K562 (cell line): ENCODE measurements at regions not wholly inside any gene's neighbourhood (a gene's known extent, or its start where the extent isn't known, plus 50 kb on each side); places are given as distances from the start of the nearest gene placed in this dataset.

Experiments used
- ATAC-seq: fragments of 200-7000 bp; cut with Tn5 transposase; 3 replicates; pipeline ENCODE4 v1.9.1; 2020; ENCODE audit warnings: moderate library complexity
- BruUV-seq: library from RNA; stranded (reverse); fragments of 400-500 nt; replicated peaks from 2 replicates; lab custom pipeline; 2021; lab: Mats Ljungman, UMichigan
- CTCF ChIA-PET: fragments of 300-600 bp; formaldehyde crosslinking; extraction: SDS; loops from one replicate; lab custom pipeline; 2021; ENCODE audit warnings: low intra/inter-chr PET ratio; lab: Yijun Ruan, JAX
- POLR2A ChIA-PET: fragments of 300-600, 350-650 bp; sonication (Branson Sonifier 250); formaldehyde crosslinking; extraction: SDS; loops from one replicate; lab custom pipeline; 2021; ENCODE audit warnings: antibody characterized with exemption, inconsistent platforms; lab: Yijun Ruan, JAX
- DNase-seq, 4 experiments: peaks; one replicate each; pipeline versions ENCODE4 v3.0.0 to v3.0.0-alpha.2; 2011 to 2018; ENCODE audit warnings: low spot score in 3 of 4, mixed read lengths in 3 of 4; ENCODE audit errors: extremely low read depth in 1 of 4
- FAIRE-seq: peaks from 2 replicates; lab custom pipeline; 2011; peaks lifted over from hg19 to GRCh38; lab: Jason Lieb, UNC
- H2AFZ ChIP-seq: 2 replicates; pipeline ENCODE4 v1.6.0; 2011; ENCODE audit warnings: low read depth, low read length, control low read depth, inconsistent platforms
- H3K27ac ChIP-seq: fragments of 200-600 bp; 3 replicates; pipeline ENCODE4 v1.8.0; 2011; ENCODE audit warnings: low read depth, mild to moderate bottlenecking, control low read depth, inconsistent platforms, low read length, moderate library complexity, mixed read lengths; ENCODE audit errors: extremely low read depth
- H3K27me3 ChIP-seq, 2 experiments: fragments of 300-600 bp in 1 of 2; 2 replicates in 1 of 2; 3 replicates in 1 of 2; pipeline versions ENCODE4 v1.6.0 to v1.8.0; 2011; ENCODE audit warnings: inconsistent platforms in 2 of 2, low read length in 2 of 2, mild to moderate bottlenecking in 1 of 2, mixed read lengths in 1 of 2, moderate library complexity in 1 of 2; ENCODE audit not compliant: control insufficient read depth in 2 of 2, insufficient read depth in 2 of 2
- H3K36me3 ChIP-seq: fragments of 300-600 bp; 3 replicates; pipeline ENCODE4 v1.8.0; 2011; ENCODE audit warnings: mild to moderate bottlenecking, low read length, inconsistent platforms; ENCODE audit not compliant: control insufficient read depth, insufficient read depth
- H3K4me1 ChIP-seq, 2 experiments: fragments of 200-600 bp in 1 of 2; replicated peaks in 1 of 2; 2 replicates in 1 of 2; 3 replicates in 1 of 2; pipeline versions ENCODE4 v1.5.1 to v1.8.0; 2011; ENCODE audit warnings: inconsistent platforms in 2 of 2, low read length in 2 of 2, mild to moderate bottlenecking in 1 of 2, mixed read lengths in 1 of 2, moderate library complexity in 1 of 2; ENCODE audit not compliant: control insufficient read depth in 2 of 2, insufficient read depth in 2 of 2
- H3K4me2 ChIP-seq: 2 replicates; pipeline ENCODE4 v1.6.1; 2011; ENCODE audit warnings: low read length, control low read depth, inconsistent platforms, mixed read lengths; ENCODE audit not compliant: insufficient read depth
- H3K4me3 ChIP-seq: fragments of 200-600 bp; sonication (generic), shearing (Covaris generic); 2 replicates; pipeline ENCODE4 v1.5.1; 2016; ENCODE audit warnings: control low read depth, inconsistent platforms
- H3K79me2 ChIP-seq: fragments of 200-600 bp; 3 replicates; pipeline ENCODE4 v1.8.0; 2011; ENCODE audit warnings: low read length, inconsistent platforms; ENCODE audit not compliant: control insufficient read depth, insufficient read depth
- H3K9ac ChIP-seq, 2 experiments: 2 replicates each; pipeline versions ENCODE4 v1.6.0 to v1.6.1; 2011; ENCODE audit warnings: low read depth in 2 of 2, low read length in 2 of 2, control low read depth in 1 of 2, inconsistent platforms in 1 of 2, mild to moderate bottlenecking in 1 of 2, mixed read lengths in 1 of 2; ENCODE audit not compliant: insufficient read depth in 1 of 2
- H3K9me1 ChIP-seq: one replicate; pipeline ENCODE4 v1.6.0; 2011; ENCODE audit warnings: inconsistent platforms, mild to moderate bottlenecking, low read length, moderate library complexity; ENCODE audit not compliant: control insufficient read depth, insufficient read depth
- H3K9me3 ChIP-seq: replicated peaks from 2 replicates; pipeline ENCODE4 v1.5.1; 2011; ENCODE audit warnings: low read depth, low read length, inconsistent platforms; ENCODE audit not compliant: control insufficient read depth, insufficient read depth
- H4K20me1 ChIP-seq: replicated peaks from 2 replicates; pipeline ENCODE4 v1.6.1; 2011; ENCODE audit warnings: low read length, inconsistent platforms, mixed read lengths; ENCODE audit not compliant: control insufficient read depth, insufficient read depth
- COPS2 ChIP-seq: fragments of 450-650 bp; conservative IDR thresholded peaks from 2 replicates; pipeline ENCODE4 v1.6.1; 2016; ENCODE audit warnings: mild to moderate bottlenecking, moderate library complexity
- CREM ChIP-seq: IDR thresholded peaks from 2 replicates; pipeline ENCODE4 v1.6.1; 2014; ENCODE audit warnings: antibody characterized with exemption, low read depth
- CTCFL ChIP-seq: IDR thresholded peaks from 2 replicates; pipeline ENCODE4 v1.6.1; 2011; ENCODE audit warnings: borderline replicate concordance, low read depth, mild to moderate bottlenecking, moderate library complexity, low read length; ENCODE audit not compliant: insufficient read depth, poor library complexity, severe bottlenecking
- E2F1 ChIP-seq: sonication (generic); formaldehyde crosslinking; IDR thresholded peaks from 2 replicates; pipeline ENCODE4 v1.8.1; 2023; ENCODE audit warnings: mild to moderate bottlenecking, missing genetic modification reagents, moderate library complexity
- FOXA1 ChIP-seq: fragments of 450-650 bp; IDR thresholded peaks from 2 replicates; pipeline ENCODE4 v1.6.1; 2016; ENCODE audit warnings: mild to moderate bottlenecking, borderline replicate concordance
- GABPB1 ChIP-seq: sonication (generic); formaldehyde crosslinking; IDR thresholded peaks from 2 replicates; pipeline ENCODE4 v1.8.0; 2022; ENCODE audit warnings: mild to moderate bottlenecking, missing genetic modification reagents
- GTF2A2 ChIP-seq: IDR thresholded peaks from 2 replicates; pipeline ENCODE4 v1.6.1; 2016; ENCODE audit warnings: mild to moderate bottlenecking, missing genetic modification characterization, missing compliant biosample characterization
- HMGXB4 ChIP-seq: sonication (generic); formaldehyde crosslinking; IDR thresholded peaks from 2 replicates; pipeline ENCODE4 v1.8.1; 2023; ENCODE audit warnings: mild to moderate bottlenecking, missing genetic modification reagents
- KAT7 ChIP-seq: sonication (generic); formaldehyde crosslinking; IDR thresholded peaks from 2 replicates; pipeline ENCODE4 v1.8.0; 2022; ENCODE audit warnings: missing genetic modification reagents, mild to moderate bottlenecking, borderline replicate concordance
- L3MBTL2 ChIP-seq: fragments of 450-650 bp; IDR thresholded peaks from 2 replicates; pipeline ENCODE4 v1.6.1; 2016; ENCODE audit warnings: mild to moderate bottlenecking, moderate library complexity
- MXI1 ChIP-seq: IDR thresholded peaks from 2 replicates; pipeline ENCODE4 v1.6.1; 2011; ENCODE audit warnings: low read depth, mild to moderate bottlenecking, improper control_type of control experiment, low read length
- POLR3A ChIP-seq: IDR thresholded peaks from 2 replicates; pipeline ENCODE4 v1.6.1; 2011; ENCODE audit warnings: borderline replicate concordance, mild to moderate bottlenecking, moderate library complexity; ENCODE audit not compliant: insufficient read length, insufficient read depth; ENCODE audit errors: extremely low read depth
- ZNF280A ChIP-seq: fragments of 450-650 bp; IDR thresholded peaks from 2 replicates; pipeline ENCODE4 v1.6.1; 2018; ENCODE audit warnings: mild to moderate bottlenecking, low read depth; ENCODE audit not compliant: partially characterized antibody
- ZNF311 ChIP-seq: fragments of 250-450 bp; sonication (Bioruptor Pico); IDR thresholded peaks from 2 replicates; pipeline ENCODE4 v1.4.0; 2020; ENCODE audit warnings: mild to moderate bottlenecking, moderate library complexity
- WGBS: fragments of 100-300 bp; shearing (Covaris generic); methylation state at CpG from one replicate; pipeline ENCODE4 v1.1.6; 2016; ENCODE audit warnings: low coverage, mixed read lengths; ENCODE audit not compliant: insufficient coverage; ENCODE audit errors: missing lambda C conversion rate; 5-methylcytosine and 5-hydroxymethylcytosine counted together
- in situ Hi-C: fragments of 300-500 bp; cut with MboI; formaldehyde crosslinking; loops from 4 replicates; pipeline ENCODE4 v1.15.0; 2018; ENCODE audit warnings: inconsistent platforms, mixed read lengths
- intact Hi-C: fragments of 100-400 bp; cut with micrococcal nuclease; formaldehyde crosslinking; loops from 2 replicates; pipeline ENCODE4 v1.14.2; 2022

GRCh38 chr21:35559128-35559828 is 501.0 kb downstream of the SETD4 start (continued):
- TF ChIP-seq CREM: peak; percentile 30; the same call in 1 of the 2 replicates
- TF ChIP-seq, all 486 proteins: peak for 7

- no peak for ATAC-seq
- no peak overlapping the region for H3K4me2 ChIP-seq
- no peak overlapping the region for H3K4me3 ChIP-seq
- CTCF ChIA-PET: no interaction called here
- 2% methylated on average over 2 of the region's 2 CpGs for WGBS
- no peak for FAIRE-seq
- POLR2A ChIA-PET: no interaction called here
- H3K79me2 ChIP-seq: no peaks in the 10 kb centered on the region
- no peaks in the 10 kb centered on the region for H3K9me1 ChIP-seq
- DNase-seq: no peak
- in situ Hi-C loops: no loop called here
- H3K27ac ChIP-seq: no peak overlapping the region
- H2AFZ ChIP-seq: no peak overlapping the region
- no TSS peak for BruUV-seq
- no peaks in the 10 kb centered on the region for H4K20me1 ChIP-seq
- H3K4me1 ChIP-seq: no peaks in the 10 kb centered on the region
- no peaks in the 10 kb centered on the region for H3K36me3 ChIP-seq
- no peaks in the 10 kb centered on the region for H3K9me3 ChIP-seq
- H3K9ac ChIP-seq: no peak overlapping the region
- intact Hi-C loops: no loop called here
- 0 out of 5 replicates have a peak, but pooled peaks cover 0 to 2% of the 10 kb centered on the region in 2 experiments for H3K27me3 ChIP-seq
- TF ChIP-seq KAT7 (CRISPR knock-in tag): no peak
- no peak for TF ChIP-seq E2F1
- TF ChIP-seq COPS2: no peak
- TF ChIP-seq FOXA1: no peak
- TF ChIP-seq ZNF311 (CRISPR knock-in tag): no peak
- no peak for TF ChIP-seq HMGXB4 (CRISPR knock-in tag)
- no peak for TF ChIP-seq L3MBTL2
- TF ChIP-seq GABPB1 (CRISPR knock-in tag): no peak
- TF ChIP-seq ZNF280A: no peak
- no peak for TF ChIP-seq GTF2A2 (tag)
- TF ChIP-seq MXI1: no peak
- TF ChIP-seq POLR3A: no peak
- no peak for TF ChIP-seq CTCFL
Measured at GRCh38 chr21:35556536-35556935, 503.8 kb downstream of the SETD4 start.
